Ovary (tissue), 7 donors: ENCODE measurements at regions not wholly inside any gene's neighbourhood (a gene's known extent, or its start where the extent isn't known, plus 50 kb on each side); places are given as distances from the start of the nearest gene placed in this dataset.

Experiments used
- DNase-seq, 5 donors: peaks; one replicate each; pipeline ENCODE4 v3.0.0-alpha.2; 2019 to 2020
- H3K27ac ChIP-seq, 2 donors: fragments of 200-600 bp; one replicate each; pipeline versions ENCODE4 v1.5.1 to v1.8.0; 2019 to 2022
- H3K27me3 ChIP-seq: fragments of 200-600 bp; one replicate; pipeline ENCODE4 v1.8.0; 2022
- H3K36me3 ChIP-seq: fragments of 200-600 bp; sonication (generic); one replicate; pipeline ENCODE4 v1.5.1; 2019
- H3K4me1 ChIP-seq: one replicate; pipeline ENCODE4 v1.8.1; 2013; ENCODE audit warnings: mild to moderate bottlenecking, moderate library complexity; ENCODE audit not compliant: insufficient read depth
- H3K4me3 ChIP-seq: fragments of 200-600 bp; sonication (generic); one replicate; pipeline ENCODE4 v1.5.1; 2017
- H3K9me3 ChIP-seq, 2 donors: fragments of 200-600 bp in 1 of 2; sonication (generic) in 1 of 2; one replicate each; pipeline versions ENCODE4 v1.5.1 to v1.8.1; 2013 to 2019; ENCODE audit warnings: mild to moderate bottlenecking in 1 of 2, moderate library complexity in 1 of 2
- EP300 ChIP-seq: sonication (generic); formaldehyde crosslinking; IDR thresholded peaks from one replicate; pipeline ENCODE4 v1.6.1; 2017; ENCODE audit warnings: antibody characterized with exemption
- POLR2A ChIP-seq: fragments of 450-650 bp; IDR thresholded peaks from one replicate; pipeline ENCODE4 v1.6.1; 2017; ENCODE audit warnings: antibody characterized with exemption, mild to moderate bottlenecking, moderate library complexity
- WGBS, 3 donors: extraction: QIAGEN DNeasy Blood & Tissue Kit in 1 of 3; methylation state at CpG; one replicate each; pipeline versions ENCODE4 v1.1.5 to v1.1.7; 2013 to 2017; 5-methylcytosine and 5-hydroxymethylcytosine counted together
- intact Hi-C, 4 donors: fragments of 100-400 bp; cut with DNase I; formaldehyde crosslinking; loops; one replicate each; pipeline versions ENCODE4 v1.11.0 to v1.15.1; 2022 to 2023
- TF ChIP-seq, protein P1 (sequence below), 3 donors: fragments of 450-650 bp in 2 of 3; fragments of 200-600 bp in 1 of 3; IDR thresholded peaks; one replicate each; pipeline versions ENCODE4 v1.5.1 to v1.8.0; 2016 to 2022; ENCODE audit warnings: antibody characterized with exemption in 3 of 3, mild to moderate bottlenecking in 1 of 3
- donor health status: DM: no; HTN: no; CAD: no; lungs with moderate emphysema.
- donor health status: DM: no; HTN: no; CAD: no.
- donor health status: Bipolar disorder and iron deficiency.
- donor health status: DM: no; HTN: no; CAD: no.
- donor health status: DM: yes; HTN: yes; CAD: no.

DNA sequence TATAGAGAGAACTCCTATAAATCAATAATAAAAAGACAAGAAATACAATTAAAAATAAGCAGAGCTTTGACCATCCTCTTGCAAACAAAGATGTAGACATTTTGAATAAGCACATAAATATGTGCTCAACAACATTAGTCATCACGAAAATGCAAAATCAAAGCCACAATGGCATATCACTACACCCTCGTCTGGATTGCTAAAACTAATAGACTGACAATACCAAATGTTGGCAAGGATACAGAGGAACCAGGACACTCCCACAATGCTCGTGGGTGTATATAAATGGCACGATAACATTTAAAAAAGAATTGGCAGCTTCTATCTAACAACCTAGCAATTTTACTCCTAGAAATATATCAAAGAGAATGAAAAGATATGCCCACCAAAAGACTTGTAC is 530.8 kb downstream of the HAPSTR1 start:
- H3K4me3 ChIP-seq = no peak overlapping the region
- TF ChIP-seq POLR2A (no peak), EP300 (no peak)
- TF ChIP-seq, protein P1, sequence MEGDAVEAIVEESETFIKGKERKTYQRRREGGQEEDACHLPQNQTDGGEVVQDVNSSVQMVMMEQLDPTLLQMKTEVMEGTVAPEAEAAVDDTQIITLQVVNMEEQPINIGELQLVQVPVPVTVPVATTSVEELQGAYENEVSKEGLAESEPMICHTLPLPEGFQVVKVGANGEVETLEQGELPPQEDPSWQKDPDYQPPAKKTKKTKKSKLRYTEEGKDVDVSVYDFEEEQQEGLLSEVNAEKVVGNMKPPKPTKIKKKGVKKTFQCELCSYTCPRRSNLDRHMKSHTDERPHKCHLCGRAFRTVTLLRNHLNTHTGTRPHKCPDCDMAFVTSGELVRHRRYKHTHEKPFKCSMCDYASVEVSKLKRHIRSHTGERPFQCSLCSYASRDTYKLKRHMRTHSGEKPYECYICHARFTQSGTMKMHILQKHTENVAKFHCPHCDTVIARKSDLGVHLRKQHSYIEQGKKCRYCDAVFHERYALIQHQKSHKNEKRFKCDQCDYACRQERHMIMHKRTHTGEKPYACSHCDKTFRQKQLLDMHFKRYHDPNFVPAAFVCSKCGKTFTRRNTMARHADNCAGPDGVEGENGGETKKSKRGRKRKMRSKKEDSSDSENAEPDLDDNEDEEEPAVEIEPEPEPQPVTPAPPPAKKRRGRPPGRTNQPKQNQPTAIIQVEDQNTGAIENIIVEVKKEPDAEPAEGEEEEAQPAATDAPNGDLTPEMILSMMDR (IDR thresholded peaks at IDR 0.05) = no peak
- H3K9me3 ChIP-seq = no peaks in the 10 kb centered on the region
- H3K36me3 ChIP-seq = no peaks in the 10 kb centered on the region
- no peaks in the 10 kb centered on the region for H3K27me3 ChIP-seq
- no peaks in the 10 kb centered on the region for H3K4me1 ChIP-seq
- H3K27ac ChIP-seq = no peak overlapping the region
- no peak for DNase-seq
- intact Hi-C loops = loop anchor here in 1 of 4 donors (10.0 kb wide), 1 partner anchor 47 kb away; no protein-coding TSS in a partner anchor
- 30 to 41% (median 38%) methylated on average over 4 of the region's 4 CpGs for WGBS, 3 donors

DNA sequence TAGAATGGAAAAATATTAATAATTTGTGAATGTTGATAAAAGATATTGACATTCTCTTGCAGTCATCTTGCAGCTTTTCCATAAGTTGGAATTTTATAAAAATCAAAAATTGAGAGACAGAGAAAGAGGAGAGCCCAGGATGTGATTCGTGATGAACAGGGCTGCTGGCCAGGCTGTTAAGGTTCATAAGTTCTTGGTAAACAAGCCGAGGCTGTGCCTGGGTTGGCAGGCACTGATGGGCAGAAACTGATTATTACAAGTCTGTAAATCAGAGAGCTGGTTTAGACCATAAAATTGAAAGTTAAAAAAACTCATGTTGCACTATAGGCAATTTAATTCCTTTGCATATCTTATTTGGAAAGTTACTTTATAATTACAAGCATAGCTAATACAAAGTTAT is 533.7 kb downstream of the HAPSTR1 start:
- Histone ChIP-seq H3K4me3 (no peak overlapping the region), H3K36me3 (no peaks in the 10 kb centered on the region), H3K9me3 (no peaks in the 10 kb centered on the region), H3K27ac (no peak overlapping the region), H3K4me1 (no peaks in the 10 kb centered on the region), H3K27me3 (no peaks in the 10 kb centered on the region)
- no peak for DNase-seq
- intact Hi-C loops = loop anchor here in 1 of 4 donors (10.0 kb wide), 1 partner anchor 50 kb away; no protein-coding TSS in a partner anchor
- no peak for TF ChIP-seq EP300
- TF ChIP-seq POLR2A = no peak
- TF ChIP-seq, protein P1 (IDR thresholded peaks at IDR 0.05) = no peak
- WGBS, 3 donors = 26 to 42% (median 37%) methylated on average over 2 of the region's 2 CpGs

DNA sequence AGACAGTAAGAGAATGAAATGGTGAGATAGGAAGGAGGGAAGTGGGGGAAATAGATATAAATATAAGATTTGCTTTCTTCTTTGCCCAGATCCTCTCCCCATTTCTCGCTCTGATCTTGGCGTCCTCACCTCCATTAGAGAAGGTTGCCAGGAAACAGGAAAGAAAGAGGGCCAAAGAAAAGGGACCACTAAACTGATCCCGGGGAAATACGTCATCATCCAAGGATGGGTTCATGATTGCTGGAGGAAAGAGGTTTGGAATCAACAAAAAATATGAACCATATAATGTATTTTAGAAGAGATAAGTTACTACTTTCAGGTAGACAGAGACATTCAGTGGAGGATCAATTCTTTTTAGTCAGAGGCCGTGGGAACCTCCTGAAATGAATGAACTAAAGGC is 536.0 kb downstream of the HAPSTR1 start:
- no peaks in the 10 kb centered on the region for H3K27me3 ChIP-seq
- WGBS, 3 donors = 80 to 82% (median 82%) methylated on average over 5 of the region's 5 CpGs
- H3K36me3 ChIP-seq = no peaks in the 10 kb centered on the region
- intact Hi-C loops = loop anchor here in 1 of 4 donors (10.0 kb wide), 1 partner anchor 53 kb away; no protein-coding TSS in a partner anchor
- no peaks in the 10 kb centered on the region for H3K4me1 ChIP-seq
- no peaks in the 10 kb centered on the region for H3K9me3 ChIP-seq
- H3K27ac ChIP-seq = no peak overlapping the region
- TF ChIP-seq POLR2A (no peak), EP300 (no peak)
- TF ChIP-seq, protein P1 (IDR thresholded peaks at IDR 0.05) = no peak
- H3K4me3 ChIP-seq = no peak overlapping the region
- no peak for DNase-seq

DNA sequence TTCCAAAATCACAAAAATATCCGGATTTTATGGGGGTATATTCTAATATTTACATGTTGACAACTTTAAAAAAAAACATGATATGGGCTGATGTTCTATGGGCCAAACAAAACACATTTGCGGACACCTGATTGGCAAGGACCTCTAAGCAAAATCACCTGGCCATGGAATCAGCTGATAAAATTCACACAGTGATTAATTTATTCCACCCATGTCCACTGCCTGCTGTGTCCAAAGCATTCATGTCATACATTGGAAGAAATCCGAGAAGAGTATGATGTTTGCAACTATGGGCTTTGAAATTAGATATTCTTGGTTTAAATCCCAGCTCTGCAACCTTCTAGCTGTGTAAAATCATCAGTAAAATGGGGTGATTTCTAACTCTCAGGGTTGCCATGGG is 538.7 kb downstream of the HAPSTR1 start:
- Histone ChIP-seq H3K27ac (no peak overlapping the region), H3K27me3 (no peaks in the 10 kb centered on the region), H3K9me3 (no peaks in the 10 kb centered on the region), H3K36me3 (no peaks in the 10 kb centered on the region), H3K4me1 (no peaks in the 10 kb centered on the region), H3K4me3 (no peak overlapping the region)
- TF ChIP-seq POLR2A = no peak
- TF ChIP-seq, protein P1 (IDR thresholded peaks at IDR 0.05) = no peak
- WGBS, 3 donors = 46 to 69% (median 62%) methylated on average over 3 of the region's 3 CpGs
- intact Hi-C loops = no loop called here
- no peak for DNase-seq
